ENCODE measurements at regions not wholly inside any gene's neighbourhood (a gene's known extent, or its start where the extent isn't known, plus 50 kb on each side); places are given as distances from the start of the nearest gene placed in this dataset.
A peak's percentile ranks its signal among the peaks of the same experiment; 100 is the strongest.

GRCh38 chr1:173269490-173270230 is 62.5 kb upstream of the TNFSF4 start:
- no peaks in the 10 kb centered on the region for H3K9me2 ChIP-seq (ENCODE audit: insufficient read depth)
- H3K4me2 ChIP-seq (ENCODE audit: low read length), result no peak overlapping the region
- no peak overlapping the region for H3K27ac ChIP-seq (ENCODE audit: low read depth, low read length)
- H2AFZ ChIP-seq (ENCODE audit: low read depth, low read length, poor library complexity, severe bottlenecking), result no peak overlapping the region
- ATAC-seq (0 out of 2 replicates have a peak, but pooled peaks have one; percentile 36), DNase-seq (ENCODE audit: low read depth, low spot score) (peak; percentile 37)
- H3K4me3 ChIP-seq (replicated peaks in 1 of 2; ENCODE audit: low read depth in 1 of 2, low read length in 2 of 2), result no peak overlapping the region
- ChIA-PET POLR2A (no interaction called here), RAD21 (ENCODE audit: low non-redundant PET in 1 of 2, low total read pairs in 2 of 2, uncharacterized antibody in 2 of 2, unreplicated experiment in 2 of 2) (no interaction called here), CTCF (interaction anchor here (1.1 kb wide), 1 partner anchor 14 kb away, joined by 6 read pairs; no protein-coding TSS in a partner anchor)
- H3K79me2 ChIP-seq (ENCODE audit: insufficient read depth, low read length), result no peaks in the 10 kb centered on the region
- H3K9me3 ChIP-seq (ENCODE audit: control insufficient read depth in 1 of 2, insufficient read depth in 1 of 2, low read depth in 1 of 2, low read length in 2 of 2), result no peaks in the 10 kb centered on the region
- H3K9ac ChIP-seq (ENCODE audit: low read length), result no peak overlapping the region
- H3K36me3 ChIP-seq (ENCODE audit: control insufficient read depth in 1 of 2, insufficient read depth in 2 of 2, low read length in 2 of 2), result no peaks in the 10 kb centered on the region
- peaks cover 0 to 14% of the 10 kb centered on the region in 2 experiments; a peak in 1 of 4 replicates for H3K4me1 ChIP-seq (ENCODE audit: control insufficient read depth in 1 of 2, insufficient read depth in 2 of 2, low read length in 2 of 2)
- no TSS peak for BruUV-seq (replicated peaks)
- intact Hi-C loops (cut with micrococcal nuclease), result no loop called here
- H4K20me1 ChIP-seq (ENCODE audit: insufficient read depth), result no peaks in the 10 kb centered on the region
- no peaks in the 10 kb centered on the region for H3K27me3 ChIP-seq (ENCODE audit: insufficient read depth, low read length)
- TF ChIP-seq SIN3A (IDR thresholded peaks at IDR 0.05; ENCODE audit: low read depth) (no peak), FOSL1 (IDR thresholded peaks at IDR 0.05; ENCODE audit: low read depth) (peak; percentile 56), EZH2phosphoT487 (IDR thresholded peaks at IDR 0.05; ENCODE audit: borderline replicate concordance) (no peak), JUND (IDR thresholded peaks at IDR 0.05) (peak; percentile 42), EGR1 (IDR thresholded peaks at IDR 0.05; ENCODE audit: low read depth) (no peak), SP1 (IDR thresholded peaks at IDR 0.05; ENCODE audit: low read depth) (peak; percentile 56), YY1 (IDR thresholded peaks at IDR 0.05; ENCODE audit: extremely low read depth, insufficient replicate concordance, low read depth, low read length) (no peak), SRF (IDR thresholded peaks at IDR 0.05; ENCODE audit: low read depth) (no peak), CEBPB (IDR thresholded peaks at IDR 0.05; ENCODE audit: low read depth) (peak; percentile 83), RAD21 (IDR thresholded peaks at IDR 0.05; ENCODE audit: low read depth) (no peak), MAX (IDR thresholded peaks at IDR 0.05) (peak; percentile 58), EZH2 (IDR thresholded peaks at IDR 0.05) (no peak), POLR2A (IDR thresholded peaks at IDR 0.05; ENCODE audit: borderline replicate concordance, extremely low read depth, insufficient read depth, insufficient read length) (no peak), ELF1 (IDR thresholded peaks at IDR 0.05; ENCODE audit: borderline replicate concordance, low read depth) (no peak), TCF7L2 (IDR thresholded peaks at IDR 0.05; ENCODE audit: borderline replicate concordance, extremely low read depth, insufficient read depth, insufficient read length) (no peak), ZFX (IDR thresholded peaks at IDR 0.05) (no peak), CBX3 (IDR thresholded peaks at IDR 0.05; ENCODE audit: low read depth) (peak; percentile 50; the same call in 1 of the 2 replicates), REST (IDR thresholded peaks at IDR 0.05; ENCODE audit: low read depth) (no peak)
- TF ChIP-seq, protein P1, sequence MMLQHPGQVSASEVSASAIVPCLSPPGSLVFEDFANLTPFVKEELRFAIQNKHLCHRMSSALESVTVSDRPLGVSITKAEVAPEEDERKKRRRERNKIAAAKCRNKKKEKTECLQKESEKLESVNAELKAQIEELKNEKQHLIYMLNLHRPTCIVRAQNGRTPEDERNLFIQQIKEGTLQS (IDR thresholded peaks at IDR 0.05), result no peak
- TF ChIP-seq, protein P2, sequence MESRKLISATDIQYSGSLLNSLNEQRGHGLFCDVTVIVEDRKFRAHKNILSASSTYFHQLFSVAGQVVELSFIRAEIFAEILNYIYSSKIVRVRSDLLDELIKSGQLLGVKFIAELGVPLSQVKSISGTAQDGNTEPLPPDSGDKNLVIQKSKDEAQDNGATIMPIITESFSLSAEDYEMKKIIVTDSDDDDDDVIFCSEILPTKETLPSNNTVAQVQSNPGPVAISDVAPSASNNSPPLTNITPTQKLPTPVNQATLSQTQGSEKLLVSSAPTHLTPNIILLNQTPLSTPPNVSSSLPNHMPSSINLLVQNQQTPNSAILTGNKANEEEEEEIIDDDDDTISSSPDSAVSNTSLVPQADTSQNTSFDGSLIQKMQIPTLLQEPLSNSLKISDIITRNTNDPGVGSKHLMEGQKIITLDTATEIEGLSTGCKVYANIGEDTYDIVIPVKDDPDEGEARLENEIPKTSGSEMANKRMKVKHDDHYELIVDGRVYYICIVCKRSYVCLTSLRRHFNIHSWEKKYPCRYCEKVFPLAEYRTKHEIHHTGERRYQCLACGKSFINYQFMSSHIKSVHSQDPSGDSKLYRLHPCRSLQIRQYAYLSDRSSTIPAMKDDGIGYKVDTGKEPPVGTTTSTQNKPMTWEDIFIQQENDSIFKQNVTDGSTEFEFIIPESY (IDR thresholded peaks at IDR 0.05; ENCODE audit: extremely low read depth, insufficient replicate concordance, low read length), result no peak
- TF ChIP-seq, protein P3, sequence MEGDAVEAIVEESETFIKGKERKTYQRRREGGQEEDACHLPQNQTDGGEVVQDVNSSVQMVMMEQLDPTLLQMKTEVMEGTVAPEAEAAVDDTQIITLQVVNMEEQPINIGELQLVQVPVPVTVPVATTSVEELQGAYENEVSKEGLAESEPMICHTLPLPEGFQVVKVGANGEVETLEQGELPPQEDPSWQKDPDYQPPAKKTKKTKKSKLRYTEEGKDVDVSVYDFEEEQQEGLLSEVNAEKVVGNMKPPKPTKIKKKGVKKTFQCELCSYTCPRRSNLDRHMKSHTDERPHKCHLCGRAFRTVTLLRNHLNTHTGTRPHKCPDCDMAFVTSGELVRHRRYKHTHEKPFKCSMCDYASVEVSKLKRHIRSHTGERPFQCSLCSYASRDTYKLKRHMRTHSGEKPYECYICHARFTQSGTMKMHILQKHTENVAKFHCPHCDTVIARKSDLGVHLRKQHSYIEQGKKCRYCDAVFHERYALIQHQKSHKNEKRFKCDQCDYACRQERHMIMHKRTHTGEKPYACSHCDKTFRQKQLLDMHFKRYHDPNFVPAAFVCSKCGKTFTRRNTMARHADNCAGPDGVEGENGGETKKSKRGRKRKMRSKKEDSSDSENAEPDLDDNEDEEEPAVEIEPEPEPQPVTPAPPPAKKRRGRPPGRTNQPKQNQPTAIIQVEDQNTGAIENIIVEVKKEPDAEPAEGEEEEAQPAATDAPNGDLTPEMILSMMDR (IDR thresholded peaks at IDR 0.05 in 2 of 3, conservative IDR thresholded peaks at IDR 0.05 in 1 of 3; ENCODE audit: borderline replicate concordance in 1 of 3, insufficient read depth in 1 of 3, low read depth in 2 of 3, low read length in 2 of 3), result no peak
